HEK293 (cell line): ENCODE measurements at regions not wholly inside any gene's neighbourhood (a gene's known extent, or its start where the extent isn't known, plus 50 kb on each side); places are given as distances from the start of the nearest gene placed in this dataset.

ENCODE experiments used
- ATF2 ChIP-seq: fragments of 450-650 bp; formaldehyde crosslinking; IDR thresholded peaks from 2 replicates; pipeline ENCODE4 v1.5.1; 2016; ENCODE audit warnings: missing biosample characterization, missing genetic modification characterization, low read depth
- CTCF ChIP-seq: fragments of 450-650 bp; formaldehyde crosslinking; IDR thresholded peaks from 2 replicates; pipeline ENCODE4 v1.5.1; 2016; ENCODE audit warnings: missing biosample characterization, missing genetic modification characterization
- REST ChIP-seq: fragments of 450-650 bp; formaldehyde crosslinking; IDR thresholded peaks from 2 replicates; pipeline ENCODE4 v1.5.1; 2016; ENCODE audit warnings: missing biosample characterization, missing genetic modification characterization
- ZBTB21 ChIP-seq: fragments of 450-650 bp; formaldehyde crosslinking; IDR thresholded peaks from 2 replicates; pipeline ENCODE4 v1.5.1; 2017; ENCODE audit warnings: missing biosample characterization, missing genetic modification characterization
- ZBTB49 ChIP-seq: fragments of 450-650 bp; formaldehyde crosslinking; IDR thresholded peaks from 2 replicates; pipeline ENCODE4 v1.5.1; 2016; ENCODE audit warnings: missing biosample characterization, missing genetic modification characterization, low read depth
- ZIC2 ChIP-seq: fragments of 450-650 bp; formaldehyde crosslinking; IDR thresholded peaks from 2 replicates; pipeline ENCODE4 v1.5.1; 2016; ENCODE audit warnings: missing biosample characterization, missing genetic modification characterization
- ZNF114 ChIP-seq: fragments of 450-650 bp; formaldehyde crosslinking; IDR thresholded peaks from 2 replicates; pipeline ENCODE4 v1.5.0; 2017; ENCODE audit warnings: missing biosample characterization, missing genetic modification characterization
- ZNF121 ChIP-seq: fragments of 450-650 bp; formaldehyde crosslinking; IDR thresholded peaks from 2 replicates; pipeline ENCODE4 v1.5.1; 2016; ENCODE audit warnings: missing biosample characterization, missing genetic modification characterization
- ZNF48 ChIP-seq: fragments of 450-650 bp; formaldehyde crosslinking; IDR thresholded peaks from 2 replicates; pipeline ENCODE4 v1.5.1; 2016; ENCODE audit warnings: missing biosample characterization, missing genetic modification characterization
- ZNF501 ChIP-seq: fragments of 450-650 bp; formaldehyde crosslinking; IDR thresholded peaks from 2 replicates; pipeline ENCODE4 v1.5.1; 2016; ENCODE audit warnings: missing biosample characterization, missing genetic modification characterization
- ZNF692 ChIP-seq: fragments of 450-650 bp; formaldehyde crosslinking; IDR thresholded peaks from 2 replicates; pipeline ENCODE4 v1.5.1; 2016; ENCODE audit warnings: missing biosample characterization, missing genetic modification characterization
- ZNF776 ChIP-seq: fragments of 450-650 bp; formaldehyde crosslinking; IDR thresholded peaks from 2 replicates; pipeline ENCODE4 v1.5.0; 2017; ENCODE audit warnings: missing biosample characterization, missing genetic modification characterization, borderline replicate concordance
- ZNF785 ChIP-seq: fragments of 450-650 bp; formaldehyde crosslinking; IDR thresholded peaks from 2 replicates; pipeline ENCODE4 v1.5.1; 2016; ENCODE audit warnings: missing biosample characterization, missing genetic modification characterization

- no peak for TF ChIP-seq ZNF48 (tag by site-specific recombination)
- no peak for TF ChIP-seq CTCF (tag by site-specific recombination)
- TF ChIP-seq ZNF785 (tag by site-specific recombination), result no peak
- TF ChIP-seq ZNF121 (tag by site-specific recombination), result no peak
- no peak for TF ChIP-seq ZIC2
- TF ChIP-seq ZNF501 (tag by site-specific recombination), result no peak
- TF ChIP-seq ZBTB49 (tag by site-specific recombination), result no peak
- no peak for TF ChIP-seq ZNF776
- no peak for TF ChIP-seq ZNF692
- TF ChIP-seq ZNF114 (tag by site-specific recombination), result no peak
- no peak for TF ChIP-seq REST (tag by site-specific recombination)
- no peak for TF ChIP-seq ATF2 (tag by site-specific recombination)
- no peak for TF ChIP-seq ZBTB21 (tag by site-specific recombination)
Observed at GRCh38 chr16:80427795-80428194, 113.0 kb upstream of the DYNLRB2 start.
